ENCODE measurements at regions not wholly inside any gene's neighbourhood (a gene's known extent, or its start where the extent isn't known, plus 50 kb on each side); places are given as distances from the start of the nearest gene placed in this dataset.

- peak; percentile 18 to 76 (median 50) for TF ChIP-seq CTCF (IDR thresholded peaks at IDR 0.05)
- peak; percentile 24 for TF ChIP-seq POLR2AphosphoS5 (IDR thresholded peaks at IDR 0.05)
These were observed 185.7 kb upstream of the IL12B start for GRCh38 chr5:159515909-159516415.
